ENCODE measurements at regions not wholly inside any gene's neighbourhood (a gene's known extent, or its start where the extent isn't known, plus 50 kb on each side); places are given as distances from the start of the nearest gene placed in this dataset.

GRCh38 chr10:84005403-84005802, 133.9 kb upstream of the GHITM start:
- TF ChIP-seq POLR2A (IDR thresholded peaks at IDR 0.05) (no peak), CTCF (IDR thresholded peaks at IDR 0.05) (no peak)
